ENCODE measurements at regions not wholly inside any gene's neighbourhood (a gene's known extent, or its start where the extent isn't known, plus 50 kb on each side); places are given as distances from the start of the nearest gene placed in this dataset.
"Not testable (repeated sequence)": the region's sequence is repeated elsewhere in the genome, so short reads cannot be mapped to it uniquely, and the experiment has no call there.

- DNase-seq = peak; percentile 61
Observed at GRCh38 chr6:26957399-26958127, 289.9 kb upstream of the PRSS16 start.

GRCh38 chr6:26961236-26961635, 286.3 kb upstream of the PRSS16 start:
- peak; percentile 15 for DNase-seq

GRCh38 chr6:27002447-27002846, 245.1 kb upstream of the PRSS16 start:
- no peak for DNase-seq

- no peak for DNase-seq
Observed at GRCh38 chr6:27007020-27007419, 240.5 kb upstream of the PRSS16 start.

- not testable (repeated sequence) for DNase-seq
Observed at GRCh38 chr6:27008613-27009012, 238.9 kb upstream of the PRSS16 start.

- not testable (repeated sequence) for DNase-seq
Observed at GRCh38 chr6:27014053-27014452, 233.4 kb upstream of the PRSS16 start.

GRCh38 chr6:27016689-27017088, 230.8 kb upstream of the PRSS16 start:
- DNase-seq = no peak

GRCh38 chr6:27018401-27018800, 229.1 kb upstream of the PRSS16 start:
- DNase-seq = peak; percentile 21

GRCh38 chr6:27019651-27020552, 227.6 kb upstream of the PRSS16 start:
- peak; percentile 97 for DNase-seq

- DNase-seq = no peak
Observed at GRCh38 chr6:27020553-27020880, 227.0 kb upstream of the PRSS16 start.

GRCh38 chr6:27023664-27024063, 223.8 kb upstream of the PRSS16 start:
- DNase-seq = no peak

- DNase-seq = no peak
Observed at GRCh38 chr6:27025351-27025750, 222.2 kb upstream of the PRSS16 start.

- no peak for DNase-seq
Observed at GRCh38 chr6:27026361-27026760, 221.1 kb upstream of the PRSS16 start.

GRCh38 chr6:27031302-27031701, 216.2 kb upstream of the PRSS16 start:
- peak; percentile 33 for DNase-seq

GRCh38 chr6:27038498-27038897, 209.0 kb upstream of the PRSS16 start:
- no peak for DNase-seq

- no peak for DNase-seq
Observed at GRCh38 chr6:27040244-27041042, 207.1 kb upstream of the PRSS16 start.

- no peak for DNase-seq
Observed at GRCh38 chr6:27043244-27043643, 204.3 kb upstream of the PRSS16 start.

GRCh38 chr6:27045131-27045530, 202.4 kb upstream of the PRSS16 start:
- not testable (repeated sequence) for DNase-seq

GRCh38 chr6:27047725-27048124, 199.8 kb upstream of the PRSS16 start:
- DNase-seq = not testable (repeated sequence)

GRCh38 chr6:27049863-27050781, 197.4 kb upstream of the PRSS16 start:
- peak; percentile 60 for DNase-seq

- not testable (repeated sequence) for DNase-seq
Observed at GRCh38 chr6:27052082-27052730, 195.3 kb upstream of the PRSS16 start.

GRCh38 chr6:27052731-27053082, 194.8 kb upstream of the PRSS16 start:
- no peak for DNase-seq
